Activated naive CD8-positive, alpha-beta T cell treated with anti-CD3 and anti-CD28 coated beads, Interleukin-2, amount 10 ng/mL, durations not matched to agents 7 days and 5 days (primary cell): ENCODE measurements at regions not wholly inside any gene's neighbourhood (a gene's known extent, or its start where the extent isn't known, plus 50 kb on each side); places are given as distances from the start of the nearest gene placed in this dataset.

Source experiments
- ATAC-seq: fragments of 150-1000 bp; cut with Tn5 transposase; one replicate; pipeline ENCODE4 v1.10.0; 2021; ENCODE audit warnings: low read depth, moderate library complexity
- POLR2A ChIA-PET: fragments of 350-600 bp; sonication (Branson Sonifier 250); formaldehyde crosslinking; loops from one replicate; lab custom pipeline; 2021; ENCODE audit warnings: antibody characterized with exemption; lab: Charles Lee
- DNase-seq: peaks from one replicate; pipeline ENCODE4 v3.0.0; 2021
- H3K27ac Mint-ChIP-seq: one replicate; pipeline ENCODE4 v1.8.0; 2022; ENCODE audit warnings: mild to moderate bottlenecking, mixed read lengths
- H3K27me3 Mint-ChIP-seq: one replicate; pipeline ENCODE4 v1.8.0; 2022; ENCODE audit warnings: mild to moderate bottlenecking, moderate library complexity, mixed read lengths
- H3K36me3 Mint-ChIP-seq: one replicate; pipeline ENCODE4 v1.8.0; 2021; ENCODE audit warnings: mild to moderate bottlenecking, mixed read lengths
- H3K4me1 Mint-ChIP-seq: one replicate; pipeline ENCODE4 v1.8.0; 2021; ENCODE audit warnings: mixed read lengths
- H3K4me3 Mint-ChIP-seq: one replicate; pipeline ENCODE4 v1.8.0; 2022; ENCODE audit warnings: mild to moderate bottlenecking, moderate library complexity, mixed read lengths
- H3K9me3 Mint-ChIP-seq: one replicate; pipeline ENCODE4 v1.8.0; 2021; ENCODE audit warnings: mixed read lengths

DNA sequence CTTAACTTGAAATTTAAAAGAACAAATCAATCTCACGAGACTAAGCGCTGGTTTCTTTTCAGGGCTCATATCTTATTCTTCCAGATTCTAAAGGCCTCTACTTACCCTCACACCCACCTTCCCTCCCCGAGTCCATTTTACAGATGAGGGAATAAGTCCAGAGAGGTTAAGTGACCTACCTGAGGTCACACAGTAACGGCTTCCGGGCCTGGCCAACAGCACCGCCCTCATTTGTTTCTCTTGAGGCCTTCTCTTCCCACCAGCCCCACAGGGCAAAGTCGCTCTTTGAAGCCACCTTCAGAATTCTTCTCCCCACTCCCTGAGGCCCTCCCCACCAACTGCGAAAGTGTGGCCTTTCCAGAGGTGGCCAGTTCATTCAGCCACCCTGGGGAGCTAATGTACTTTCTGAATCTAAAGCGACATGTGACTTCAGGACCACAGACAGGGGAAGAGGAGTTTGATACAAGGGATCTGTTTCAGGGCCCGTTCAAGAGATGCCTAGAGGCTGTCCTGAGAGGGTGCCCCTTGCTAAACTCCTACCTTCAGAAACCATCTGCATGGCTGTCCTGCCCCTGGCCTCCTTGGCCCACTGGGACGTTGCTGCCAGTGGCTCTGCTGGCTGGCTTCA, 275.3 kb downstream of the HAUS1 start:
- no peaks in the 10 kb centered on the region for H3K9me3 Mint-ChIP-seq
- ATAC-seq (no peak), DNase-seq (no peak)
- H3K27me3 Mint-ChIP-seq, result peaks cover 5% of the 10 kb centered on the region
- POLR2A ChIA-PET, result no interaction called here
- no peak overlapping the region for H3K4me3 Mint-ChIP-seq
- H3K4me1 Mint-ChIP-seq, result peaks cover 8% of the 10 kb centered on the region
- H3K36me3 Mint-ChIP-seq, result no peaks in the 10 kb centered on the region
- no peak overlapping the region for H3K27ac Mint-ChIP-seq

- H3K4me3 Mint-ChIP-seq, result no peak overlapping the region
- H3K9me3 Mint-ChIP-seq, result no peaks in the 10 kb centered on the region
- no peaks in the 10 kb centered on the region for H3K36me3 Mint-ChIP-seq
- DNase-seq (no peak), ATAC-seq (no peak)
- POLR2A ChIA-PET, result no interaction called here
- peaks cover 11% of the 10 kb centered on the region for H3K27me3 Mint-ChIP-seq
- no peak overlapping the region for H3K27ac Mint-ChIP-seq
- H3K4me1 Mint-ChIP-seq, result no peaks in the 10 kb centered on the region
These were observed 271.9 kb downstream of the LOXHD1 start for GRCh38 chr18:46385124-46385523.

DNA sequence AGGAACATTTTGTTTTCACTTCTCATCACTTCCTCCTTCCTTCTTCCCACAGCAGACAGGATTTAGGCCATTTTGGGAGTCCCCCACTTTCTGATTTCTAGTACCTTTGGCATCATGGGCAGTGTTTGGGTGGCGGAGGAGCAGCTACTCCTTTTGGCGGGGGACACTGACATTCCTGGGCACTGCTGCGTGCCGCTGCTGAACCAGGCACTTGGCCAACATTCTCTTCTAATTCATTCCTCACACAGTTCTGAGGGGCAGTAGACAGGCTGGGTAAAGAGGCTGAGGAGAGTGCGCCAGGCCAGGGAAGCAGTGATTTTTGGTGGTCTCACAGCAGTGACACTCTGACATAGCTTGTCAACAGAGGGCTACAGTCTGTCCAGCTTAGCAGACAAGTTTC, 270.2 kb downstream of the LOXHD1 start:
- no peaks in the 10 kb centered on the region for H3K9me3 Mint-ChIP-seq
- H3K4me3 Mint-ChIP-seq, result no peak overlapping the region
- no peaks in the 10 kb centered on the region for H3K4me1 Mint-ChIP-seq
- ATAC-seq, result no peak
- DNase-seq, result no peak
- H3K27me3 Mint-ChIP-seq, result peaks cover 6% of the 10 kb centered on the region
- POLR2A ChIA-PET, result no interaction called here
- no peaks in the 10 kb centered on the region for H3K36me3 Mint-ChIP-seq
- H3K27ac Mint-ChIP-seq, result no peak overlapping the region

GRCh38 chr18:46387441-46388131, 269.4 kb downstream of the LOXHD1 start:
- Mint-ChIP-seq H3K4me1 (no peaks in the 10 kb centered on the region), H3K36me3 (no peaks in the 10 kb centered on the region), H3K4me3 (no peak overlapping the region), H3K27ac (no peak overlapping the region), H3K27me3 (peaks cover 6% of the 10 kb centered on the region), H3K9me3 (no peaks in the 10 kb centered on the region)
- no peak for DNase-seq
- no peak for ATAC-seq
- POLR2A ChIA-PET, result no interaction called here

DNA sequence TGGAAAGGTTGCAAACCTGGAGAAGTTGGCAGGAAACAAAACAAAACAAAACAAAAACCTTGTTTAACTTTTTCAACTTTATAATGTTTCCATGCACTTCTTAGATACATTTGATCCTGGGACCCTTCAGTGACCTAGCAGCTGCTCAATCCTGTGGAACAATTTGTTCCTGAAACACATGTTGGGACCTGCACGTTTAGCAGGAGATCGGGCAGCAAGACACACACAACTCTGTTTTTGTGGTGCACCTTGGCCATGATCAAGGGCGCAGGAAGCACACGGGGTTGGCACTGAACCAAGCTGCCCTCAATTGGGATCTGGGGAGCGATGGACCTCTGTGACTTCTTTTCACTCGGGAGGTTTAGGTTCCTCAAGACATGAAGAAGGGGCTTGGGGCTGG, 268.7 kb downstream of the LOXHD1 start:
- Mint-ChIP-seq H3K4me1 (no peaks in the 10 kb centered on the region), H3K27ac (no peak overlapping the region), H3K27me3 (peaks cover 6% of the 10 kb centered on the region), H3K9me3 (no peaks in the 10 kb centered on the region), H3K36me3 (no peaks in the 10 kb centered on the region), H3K4me3 (no peak overlapping the region)
- no peak for ATAC-seq
- DNase-seq, result no peak
- POLR2A ChIA-PET, result no interaction called here

DNA sequence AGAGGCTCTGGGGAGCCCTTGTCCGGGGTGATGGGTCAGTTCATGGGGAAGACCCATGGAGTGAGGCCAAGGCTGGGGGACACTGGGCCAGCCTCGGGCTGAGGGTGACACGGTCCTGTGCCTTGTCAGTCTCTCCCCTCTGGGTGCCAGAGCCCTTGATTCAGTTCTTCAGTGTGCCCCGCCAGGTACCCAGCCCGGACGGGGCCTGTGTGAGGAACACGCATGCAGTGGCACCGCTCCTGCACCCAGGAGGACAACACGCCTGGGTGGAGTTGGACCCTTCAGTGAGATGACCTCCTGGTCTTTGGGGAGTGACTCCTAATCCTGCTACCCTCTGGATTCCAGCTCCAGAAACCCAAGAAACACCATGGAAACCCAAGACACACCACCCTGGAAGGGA, 264.4 kb downstream of the LOXHD1 start:
- POLR2A ChIA-PET, result no interaction called here
- H3K4me3 Mint-ChIP-seq, result no peak overlapping the region
- peaks cover 9% of the 10 kb centered on the region for H3K4me1 Mint-ChIP-seq
- H3K27ac Mint-ChIP-seq, result no peak overlapping the region
- ATAC-seq, result no peak
- no peaks in the 10 kb centered on the region for H3K36me3 Mint-ChIP-seq
- DNase-seq, result no peak
- H3K9me3 Mint-ChIP-seq, result no peaks in the 10 kb centered on the region
- H3K27me3 Mint-ChIP-seq, result peaks cover 2% of the 10 kb centered on the region

GRCh38 chr18:46393230-46393629, 263.8 kb downstream of the LOXHD1 start:
- Mint-ChIP-seq H3K27me3 (peaks cover 2% of the 10 kb centered on the region), H3K4me3 (no peak overlapping the region), H3K27ac (no peak overlapping the region), H3K4me1 (peaks cover 14% of the 10 kb centered on the region), H3K9me3 (no peaks in the 10 kb centered on the region), H3K36me3 (no peaks in the 10 kb centered on the region)
- ATAC-seq (no peak), DNase-seq (no peak)
- POLR2A ChIA-PET, result no interaction called here

- Mint-ChIP-seq H3K4me3 (no peak overlapping the region), H3K27me3 (peaks cover 2% of the 10 kb centered on the region), H3K36me3 (no peaks in the 10 kb centered on the region), H3K9me3 (no peaks in the 10 kb centered on the region), H3K27ac (no peak overlapping the region), H3K4me1 (peaks cover 14% of the 10 kb centered on the region)
- DNase-seq, result no peak
- POLR2A ChIA-PET, result no interaction called here
- no peak for ATAC-seq
These were observed 263.1 kb downstream of the LOXHD1 start for GRCh38 chr18:46393961-46394360.

GRCh38 chr18:46395795-46396194, 261.2 kb downstream of the LOXHD1 start:
- Mint-ChIP-seq H3K4me3 (no peak overlapping the region), H3K27ac (no peak overlapping the region), H3K4me1 (peaks cover 14% of the 10 kb centered on the region), H3K36me3 (no peaks in the 10 kb centered on the region), H3K9me3 (no peaks in the 10 kb centered on the region), H3K27me3 (peaks cover 4% of the 10 kb centered on the region)
- POLR2A ChIA-PET, result no interaction called here
- DNase-seq (no peak), ATAC-seq (no peak)

GRCh38 chr18:46397174-46397573, 259.8 kb downstream of the LOXHD1 start:
- H3K36me3 Mint-ChIP-seq, result no peaks in the 10 kb centered on the region
- H3K27me3 Mint-ChIP-seq, result peaks cover 4% of the 10 kb centered on the region
- H3K27ac Mint-ChIP-seq, result peak overlapping the region; percentile 66
- POLR2A ChIA-PET, result no interaction called here
- no peak overlapping the region for H3K4me3 Mint-ChIP-seq
- H3K9me3 Mint-ChIP-seq, result no peaks in the 10 kb centered on the region
- no peak for ATAC-seq
- no peak for DNase-seq
- peaks cover 14% of the 10 kb centered on the region for H3K4me1 Mint-ChIP-seq

DNA sequence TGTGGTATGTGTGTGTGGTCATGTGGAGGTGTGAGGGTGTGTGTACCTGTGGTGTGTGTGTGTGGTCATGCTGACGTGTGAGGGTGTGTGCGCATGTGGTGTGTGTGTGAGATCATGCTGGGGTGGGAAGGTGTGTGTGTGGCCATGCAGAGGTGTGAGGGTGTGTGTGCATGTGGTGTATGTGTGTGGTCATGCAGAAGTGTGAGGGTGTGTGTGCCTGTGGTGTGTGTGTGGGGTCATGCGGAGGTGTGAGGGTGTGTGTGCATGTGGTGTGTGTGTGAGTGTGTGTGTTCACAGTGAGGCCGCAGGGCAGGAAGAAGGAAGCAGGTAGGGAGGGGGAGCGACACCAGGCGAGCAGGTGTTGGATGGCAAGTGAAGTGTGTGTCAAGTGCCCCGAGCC, 259.0 kb downstream of the LOXHD1 start:
- H3K27ac Mint-ChIP-seq, result no peak overlapping the region

DNA sequence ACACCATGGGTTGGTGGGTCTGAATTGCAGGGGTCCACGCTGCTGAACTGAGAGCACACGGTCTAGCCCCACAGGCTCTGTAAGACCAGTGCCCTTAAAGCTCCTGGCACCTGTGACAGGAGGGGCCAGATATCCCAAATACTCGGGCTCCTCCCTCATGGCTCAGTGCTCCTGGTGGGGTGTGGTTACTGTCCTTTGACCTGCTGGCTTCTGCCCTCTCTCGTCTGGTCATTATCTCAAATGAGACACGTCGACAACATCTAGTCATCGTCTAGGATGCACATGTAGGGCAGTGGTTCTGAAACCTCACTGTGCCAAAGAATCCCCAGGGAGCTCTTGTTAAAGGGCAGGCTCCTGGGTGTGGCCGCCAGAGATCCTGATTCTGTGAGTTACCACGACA, 258.4 kb downstream of the LOXHD1 start:
- no peaks in the 10 kb centered on the region for H3K9me3 Mint-ChIP-seq
- H3K36me3 Mint-ChIP-seq, result no peaks in the 10 kb centered on the region
- no peak for DNase-seq
- H3K27ac Mint-ChIP-seq, result no peak overlapping the region
- H3K4me3 Mint-ChIP-seq, result no peak overlapping the region
- peaks cover 13% of the 10 kb centered on the region for H3K4me1 Mint-ChIP-seq
- POLR2A ChIA-PET, result no interaction called here
- no peak for ATAC-seq
- peaks cover 4% of the 10 kb centered on the region for H3K27me3 Mint-ChIP-seq

More for the DNA sequence above, 259.0 kb downstream of the LOXHD1 start:
- Mint-ChIP-seq H3K4me1 (peaks cover 14% of the 10 kb centered on the region), H3K4me3 (no peak overlapping the region), H3K9me3 (no peaks in the 10 kb centered on the region), H3K36me3 (no peaks in the 10 kb centered on the region), H3K27me3 (peaks cover 4% of the 10 kb centered on the region)
- POLR2A ChIA-PET, result no interaction called here
- DNase-seq (no peak), ATAC-seq (no peak)

- Mint-ChIP-seq H3K36me3 (no peaks in the 10 kb centered on the region), H3K27me3 (peaks cover 4% of the 10 kb centered on the region), H3K9me3 (no peaks in the 10 kb centered on the region), H3K27ac (no peak overlapping the region), H3K4me3 (no peak overlapping the region), H3K4me1 (peaks cover 13% of the 10 kb centered on the region)
- no peak for ATAC-seq
- no peak for DNase-seq
- POLR2A ChIA-PET, result no interaction called here
These were observed 257.7 kb downstream of the LOXHD1 start for GRCh38 chr18:46399303-46399702.

- no peak overlapping the region for H3K4me3 Mint-ChIP-seq
- POLR2A ChIA-PET, result no interaction called here
- no peak overlapping the region for H3K27ac Mint-ChIP-seq
- no peaks in the 10 kb centered on the region for H3K9me3 Mint-ChIP-seq
- peaks cover 4% of the 10 kb centered on the region for H3K27me3 Mint-ChIP-seq
- H3K4me1 Mint-ChIP-seq, result peaks cover 13% of the 10 kb centered on the region
- ATAC-seq (no peak), DNase-seq (no peak)
- no peaks in the 10 kb centered on the region for H3K36me3 Mint-ChIP-seq
These were observed 256.6 kb downstream of the LOXHD1 start for GRCh38 chr18:46400449-46400848.
